GM21423 (cell line): ENCODE measurements at regions not wholly inside any gene's neighbourhood (a gene's known extent, or its start where the extent isn't known, plus 50 kb on each side); places are given as distances from the start of the nearest gene placed in this dataset.

Experiments
- ATAC-seq: cut with Tn5 transposase; IDR thresholded peaks from one replicate; pipeline ENCODE4 v1.9.1; 2021; ENCODE audit warnings: mild to moderate bottlenecking, moderate library complexity; ENCODE audit not compliant: unreplicated experiment

DNA sequence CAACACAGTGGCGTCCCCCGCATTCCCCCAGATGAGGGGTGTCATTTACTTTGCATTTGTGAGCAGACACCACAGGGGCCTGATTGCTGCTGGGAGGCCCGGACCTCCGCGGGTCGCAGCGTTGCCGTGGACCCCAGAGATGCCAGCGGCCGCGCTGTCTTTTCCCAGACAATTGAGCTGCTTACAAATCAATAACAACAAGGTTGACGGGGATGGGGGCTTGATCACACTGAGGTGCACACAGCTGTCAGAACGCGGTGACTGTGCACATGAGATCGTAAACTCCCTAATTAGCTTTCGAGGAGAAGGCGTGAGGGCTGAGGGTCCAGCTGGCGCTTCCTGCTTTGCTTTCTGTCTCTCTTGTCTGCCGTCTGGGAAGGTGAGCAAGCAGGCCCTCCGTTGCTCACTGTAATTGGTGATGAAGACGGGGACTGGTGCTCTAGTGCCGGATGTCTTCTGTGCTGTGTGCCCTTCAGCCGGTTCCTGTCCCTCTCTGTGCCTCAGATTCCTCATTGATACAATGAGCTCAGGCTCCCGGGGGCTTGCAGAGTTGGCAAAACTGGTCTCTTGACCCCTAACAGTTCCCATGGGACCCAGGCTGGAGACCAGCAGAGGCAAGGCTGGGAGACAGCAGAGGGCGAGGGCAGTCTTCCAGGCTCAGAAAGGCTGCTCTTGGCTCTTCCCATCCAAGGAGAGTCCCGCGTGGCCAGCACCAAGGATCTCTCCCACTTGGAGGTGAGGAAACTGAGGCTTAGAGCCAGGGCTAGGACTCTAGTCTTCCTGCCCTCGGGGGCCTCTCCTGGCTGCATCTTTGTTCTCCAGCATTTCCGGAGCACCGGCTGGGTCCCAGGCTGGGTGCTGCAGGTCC lies 126.0 kb upstream of the PMEPA1 start:
- no peak for ATAC-seq

DNA sequence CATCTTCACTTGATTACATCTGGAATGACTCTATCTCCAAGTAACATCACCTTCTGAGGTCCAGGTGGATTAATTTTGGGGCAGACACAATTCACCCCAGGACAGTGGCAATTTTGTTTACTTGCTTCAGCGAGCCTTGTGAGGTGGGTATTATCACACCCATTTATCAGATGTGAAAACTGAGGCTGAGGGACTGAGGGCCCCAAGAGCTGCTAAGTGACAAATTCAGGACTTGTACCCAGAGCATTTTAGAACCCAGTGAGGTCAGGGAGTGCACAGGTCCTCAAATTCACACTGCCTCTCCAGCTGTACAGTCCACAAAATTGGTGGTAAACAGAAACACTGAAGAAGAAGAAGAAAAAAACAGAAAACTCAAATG lies 125.2 kb upstream of the PMEPA1 start:
- ATAC-seq, result no peak

GRCh38 chr20:57834306-57835073 lies 124.7 kb upstream of the PMEPA1 start:
- no peak for ATAC-seq

- ATAC-seq, result no peak
These were observed 122.3 kb upstream of the PMEPA1 start for GRCh38 chr20:57831993-57832585.

DNA sequence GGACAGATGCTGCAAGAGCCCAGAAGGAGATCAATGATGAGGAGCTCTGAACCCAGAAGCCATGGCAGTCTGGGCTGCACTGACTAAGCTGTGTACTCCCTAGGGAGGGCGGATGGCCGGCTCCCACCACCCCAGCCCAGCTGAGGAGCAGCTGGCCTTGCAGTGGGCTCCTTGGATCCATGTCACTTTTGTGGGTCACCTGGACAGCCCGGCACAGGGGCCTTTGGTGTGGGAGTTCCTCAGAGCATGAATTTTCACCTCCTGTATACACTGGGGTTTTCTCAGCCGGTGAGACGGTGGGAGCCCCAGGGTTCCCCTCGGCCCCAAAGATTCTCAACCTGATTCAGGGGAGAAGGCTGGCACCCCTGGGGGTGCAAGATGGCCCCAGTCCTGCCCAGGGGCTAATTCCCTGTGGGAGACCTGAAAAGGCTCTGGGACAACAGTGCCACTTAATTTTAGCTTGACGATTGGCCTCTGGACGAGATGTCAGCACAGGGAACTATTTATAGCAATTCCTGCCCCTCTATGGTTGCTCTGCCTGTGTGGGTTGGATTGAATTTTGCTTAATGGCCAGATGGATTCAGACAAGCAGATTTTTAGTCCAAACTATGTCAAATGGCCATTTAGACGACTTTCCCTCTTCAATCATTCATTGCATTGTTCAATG lies 121.6 kb upstream of the PMEPA1 start:
- no peak for ATAC-seq

DNA sequence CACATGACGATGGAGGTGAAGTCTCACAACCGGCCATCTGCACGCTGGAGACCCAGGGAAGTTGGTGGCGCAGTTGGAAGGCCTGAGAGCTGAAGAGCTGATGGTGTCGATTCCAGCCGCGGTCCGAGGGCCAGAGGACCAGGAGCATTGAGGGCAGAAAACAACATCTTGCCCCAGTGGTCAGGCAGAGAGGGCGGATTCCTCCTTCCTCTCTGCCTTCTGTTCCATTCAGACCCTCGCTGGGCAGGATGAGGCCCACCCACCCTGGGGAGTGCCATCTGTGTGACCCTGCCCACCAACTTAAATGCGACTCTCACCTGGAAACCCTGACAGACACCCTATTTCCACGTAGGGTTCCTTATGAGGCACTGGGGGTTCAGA lies 120.7 kb upstream of the PMEPA1 start:
- no peak for ATAC-seq

GRCh38 chr20:57829805-57830514 lies 120.1 kb upstream of the PMEPA1 start:
- no peak for ATAC-seq

- no peak for ATAC-seq
These were observed 119.5 kb upstream of the PMEPA1 start for GRCh38 chr20:57829336-57829735.

DNA sequence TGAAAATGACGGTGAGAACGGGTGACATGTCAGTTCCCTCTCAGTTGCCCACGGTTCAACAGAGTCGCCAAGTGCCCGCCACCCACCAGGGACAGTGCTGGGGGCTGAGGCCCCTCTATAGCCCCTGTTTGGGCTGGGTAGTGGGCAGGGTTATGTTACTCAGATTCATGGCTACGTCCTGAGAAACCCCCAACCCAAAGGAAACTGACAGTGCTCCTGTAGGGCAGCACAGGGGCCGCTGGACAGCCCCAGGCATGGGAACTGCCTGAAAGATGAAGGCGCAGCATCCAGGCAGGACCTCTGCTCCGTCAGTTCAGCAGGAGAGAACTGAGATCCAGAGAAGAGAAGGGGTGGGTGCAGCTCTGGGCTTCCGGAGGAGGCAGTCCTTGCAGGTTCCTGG lies 118.9 kb upstream of the PMEPA1 start:
- ATAC-seq, result no peak

GRCh38 chr20:57826666-57827287 lies 117.0 kb upstream of the PMEPA1 start:
- no peak for ATAC-seq

GRCh38 chr20:57824909-57825308 lies 115.1 kb upstream of the PMEPA1 start:
- ATAC-seq, result no peak

DNA sequence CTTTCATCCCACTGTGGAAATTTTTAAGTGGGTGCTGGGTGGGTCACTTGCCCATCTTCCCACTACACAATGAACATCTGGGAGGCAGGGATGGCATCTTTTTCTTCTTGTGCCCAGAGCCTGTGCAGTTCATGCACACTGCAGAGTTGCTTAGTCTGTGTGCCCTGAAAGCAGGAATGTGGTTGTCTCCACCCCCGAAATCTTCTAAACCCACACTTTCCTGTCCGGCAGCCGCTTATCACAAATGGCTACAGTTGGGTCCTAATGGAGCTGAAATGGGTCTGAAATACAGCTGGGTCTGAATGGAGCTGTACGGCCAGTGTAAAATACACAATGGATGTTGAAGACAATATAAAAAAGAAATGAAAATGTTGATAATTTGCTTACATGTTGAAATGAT lies 112.1 kb upstream of the PMEPA1 start:
- no peak for ATAC-seq

DNA sequence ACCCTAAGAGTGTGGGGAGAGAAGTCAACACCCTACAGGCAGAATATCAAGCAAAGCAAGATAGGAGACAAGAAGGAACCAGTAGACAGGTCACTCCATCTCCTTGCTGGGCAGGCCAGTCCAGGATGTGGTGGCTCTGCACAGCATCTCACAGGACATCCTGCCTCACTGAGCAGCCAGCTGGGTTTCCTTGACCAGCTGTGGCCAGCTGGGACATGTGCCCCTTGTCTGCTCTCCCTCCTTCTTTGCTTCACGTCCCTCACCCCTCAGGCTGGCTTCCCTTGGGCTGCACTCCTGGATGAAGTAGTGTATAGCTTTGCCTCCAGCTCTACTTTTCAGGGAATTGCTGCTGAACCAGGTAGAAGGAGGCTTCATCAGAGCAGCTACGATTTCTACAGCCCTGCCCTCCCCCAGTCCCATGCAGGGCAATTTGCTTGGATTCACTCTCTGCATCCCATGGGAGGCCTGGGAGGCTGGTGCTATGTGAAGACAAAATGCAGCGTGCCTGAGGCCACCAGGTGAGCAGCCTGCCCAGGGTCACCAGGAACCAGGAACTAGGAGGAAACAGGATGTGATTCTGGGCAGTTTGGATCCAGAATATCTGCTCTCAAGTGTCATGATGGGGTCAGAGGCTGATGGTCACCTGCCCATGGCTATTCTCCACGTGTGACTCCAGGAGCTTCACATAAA lies 110.0 kb upstream of the PMEPA1 start:
- no peak for ATAC-seq

DNA sequence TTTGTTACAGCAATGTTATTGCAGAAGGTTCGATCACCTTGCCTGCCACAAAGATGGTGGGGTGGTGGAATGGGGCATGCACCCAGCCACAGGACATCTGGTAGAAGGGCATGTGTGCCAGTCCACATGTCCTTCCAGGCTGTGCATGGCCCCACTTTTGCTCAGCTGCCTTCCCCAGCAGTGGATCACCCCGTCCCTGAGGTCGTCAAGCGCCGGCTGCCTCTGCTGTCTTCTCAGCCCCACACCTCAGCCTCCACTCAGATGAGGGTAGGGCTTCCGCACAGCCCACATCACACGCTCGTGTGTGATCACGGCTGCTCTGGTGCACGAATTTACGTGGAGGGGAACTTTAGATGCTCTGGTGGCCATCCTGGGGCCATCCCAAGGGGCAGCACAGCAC lies 109.5 kb upstream of the PMEPA1 start:
- ATAC-seq, result no peak

DNA sequence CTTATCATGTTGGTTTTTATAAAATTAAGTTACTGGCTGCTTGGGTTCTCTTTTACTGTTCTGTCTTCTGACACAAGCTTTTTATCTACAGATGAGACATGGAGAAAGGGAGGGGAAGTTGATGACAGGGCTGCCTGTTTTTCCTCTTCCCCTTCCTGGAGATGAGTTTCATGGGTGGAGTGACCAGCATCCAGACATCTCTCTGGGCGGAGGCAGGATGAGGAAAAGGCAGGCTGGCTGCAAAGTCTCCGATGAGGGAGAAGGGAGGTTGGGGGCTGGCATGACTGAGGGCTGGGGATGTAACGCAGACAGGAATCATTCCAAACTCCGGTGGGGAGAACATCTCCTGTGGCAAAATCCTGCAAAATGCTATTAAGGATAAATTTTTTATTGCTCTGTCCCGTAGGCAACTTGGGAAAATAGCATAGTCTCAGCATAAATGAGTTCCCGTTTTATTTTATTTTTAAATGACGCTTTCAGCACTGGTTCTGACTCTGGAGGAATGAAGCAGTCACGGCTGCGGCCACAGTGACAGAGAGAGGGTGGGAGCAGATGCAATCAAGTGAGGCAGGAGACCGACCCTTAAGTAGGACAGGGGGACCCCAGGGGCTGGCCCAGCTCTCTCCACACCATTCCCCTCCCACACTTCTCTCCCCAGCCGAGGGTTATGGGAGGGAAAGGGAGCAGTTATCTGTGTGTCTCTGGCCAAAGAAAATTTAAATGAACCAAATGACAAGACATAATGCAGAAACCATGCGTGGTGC lies 108.8 kb upstream of the PMEPA1 start:
- no peak for ATAC-seq

- ATAC-seq, result no peak
These were observed 105.6 kb upstream of the PMEPA1 start for GRCh38 chr20:57815405-57815804.

GRCh38 chr20:57814529-57814928 lies 104.7 kb upstream of the PMEPA1 start:
- ATAC-seq, result no peak

GRCh38 chr20:57813509-57814269 lies 103.9 kb upstream of the PMEPA1 start:
- ATAC-seq, result no peak
